ENCODE measurements at regions not wholly inside any gene's neighbourhood (a gene's known extent, or its start where the extent isn't known, plus 50 kb on each side); places are given as distances from the start of the nearest gene placed in this dataset.

- Histone ChIP-seq H3K27me3 (ENCODE audit: control insufficient read depth in 2 of 2, insufficient read depth in 2 of 2, low read length in 2 of 2) (no peaks in the 10 kb centered on the region), H3K9me1 (replicated peaks; ENCODE audit: control insufficient read depth, extremely low read depth, insufficient read depth, low read length) (no peaks in the 10 kb centered on the region), H3K9ac (replicated peaks; ENCODE audit: extremely low read depth, insufficient read depth, low read length) (no peak overlapping the region), H3K4me2 (ENCODE audit: insufficient read depth, low read length) (no peak overlapping the region), H4K20me1 (replicated peaks; ENCODE audit: control insufficient read depth, extremely low read depth, insufficient read depth, low read length) (no peaks in the 10 kb centered on the region), H3K27ac (ENCODE audit: insufficient read depth, low read depth, low read length) (no peak overlapping the region), H3K4me1 (ENCODE audit: control insufficient read depth, extremely low read depth, insufficient read depth, low read length) (peaks cover 36% of the 10 kb centered on the region), H3K36me3 (ENCODE audit: control insufficient read depth in 2 of 2, extremely low read depth in 1 of 2, insufficient read depth in 2 of 2, low read length in 2 of 2) (no peaks in the 10 kb centered on the region), H2AFZ (ENCODE audit: low read depth, low read length) (no peak overlapping the region), H3K4me3 (replicated peaks in 1 of 3; ENCODE audit: insufficient read depth in 1 of 3, low read depth in 1 of 3, low read length in 3 of 3) (no peak overlapping the region), H3K79me2 (ENCODE audit: control insufficient read depth, insufficient read depth, low read length) (no peaks in the 10 kb centered on the region), H3K9me3 (replicated peaks; ENCODE audit: control insufficient read depth, insufficient read depth, low read length) (no peaks in the 10 kb centered on the region)
- intact Hi-C loops (cut with micrococcal nuclease) (no loop called here), dilution Hi-C loops (cut with MboI; ENCODE audit: extremely low pct_ligation_motif_present, low sequenced_read_pairs) (no loop called here)
- TF ChIP-seq CTCF (IDR thresholded peaks at IDR 0.05; ENCODE audit: extremely low read depth in 1 of 2, insufficient read depth in 1 of 2, low read depth in 1 of 2, low read length in 2 of 2) (no peak), POLR2A (IDR thresholded peaks at IDR 0.05; ENCODE audit: low read depth, low read length) (no peak), POLR2AphosphoS5 (IDR thresholded peaks at IDR 0.05; ENCODE audit: insufficient read depth, low read depth, low read length) (no peak), MAX (IDR thresholded peaks at IDR 0.05; ENCODE audit: insufficient read depth, insufficient read length) (no peak), MYC (IDR thresholded peaks at IDR 0.05; ENCODE audit: low read depth, low read length) (no peak), EZH2 (IDR thresholded peaks at IDR 0.05; ENCODE audit: borderline replicate concordance, low read depth, low read length, severe bottlenecking) (no peak), GATA2 (IDR thresholded peaks at IDR 0.05; ENCODE audit: insufficient read depth, insufficient read length, low read depth, low read length) (no peak), JUN (IDR thresholded peaks at IDR 0.05; ENCODE audit: borderline replicate concordance, insufficient read depth, insufficient read length, low read depth) (no peak), FOS (IDR thresholded peaks at IDR 0.05; ENCODE audit: borderline replicate concordance, insufficient read depth, low read length) (no peak)
- no TSS peak for BruUV-seq (replicated peaks)
- DNase-seq (ENCODE audit: low read depth, low spot score) (no peak), FAIRE-seq (no peak)
- ChIA-PET CTCF (interaction anchor here (11.1 kb wide), 1 partner anchor 171 kb away, joined by 630 read pairs; the partner anchor contains the start of gene DKK1), POLR2A (no interaction called here)
These were observed 169.5 kb downstream of the DKK1 start for GRCh38 chr10:52483587-52483986.
